CD4-positive, alpha-beta T cell (primary cell): ENCODE measurements at regions not wholly inside any gene's neighbourhood (a gene's known extent, or its start where the extent isn't known, plus 50 kb on each side); places are given as distances from the start of the nearest gene placed in this dataset.
"Not testable (repeated sequence)": the region's sequence is repeated elsewhere in the genome, so short reads cannot be mapped to it uniquely, and the experiment has no call there.

ENCODE experiments used
- ATAC-seq: fragments of 200-7000 bp; cut with Tn5 transposase; one replicate; pipeline ENCODE4 v1.10.0; 2022; ENCODE audit warnings: mild to moderate bottlenecking; ENCODE audit not compliant: poor library complexity
- CTCF ChIA-PET: fragments of 350-600 bp; sonication (Branson Sonifier 250); formaldehyde crosslinking; loops from one replicate; lab custom pipeline; 2021; ENCODE audit warnings: antibody characterized with exemption, inconsistent platforms; lab: Charles Lee
- POLR2A ChIA-PET: fragments of 350-600 bp; sonication (Branson Sonifier 250); formaldehyde crosslinking; loops from one replicate; lab custom pipeline; 2021; ENCODE audit warnings: antibody characterized with exemption, inconsistent platforms; lab: Charles Lee
- DNase-seq, 14 experiments: peaks; one replicate each; pipeline ENCODE4 v3.0.0-alpha.2; 2013 to 2020; ENCODE audit warnings: mixed read lengths in 2 of 14
- H3K27ac ChIP-seq, 2 donors: one replicate each; pipeline versions ENCODE4 v1.5.1 to v1.7.0; 2013; ENCODE audit warnings: low read length in 2 of 2, low read depth in 1 of 2, mild to moderate bottlenecking in 1 of 2
- H3K27me3 ChIP-seq, 2 experiments: 1 replicate in 1 of 2; 2 replicates in 1 of 2; pipeline versions ENCODE4 v1.6.1 to v1.7.0; 2013; ENCODE audit warnings: low read length in 2 of 2, control low read depth in 1 of 2, mild to moderate bottlenecking in 1 of 2, moderate library complexity in 1 of 2; ENCODE audit not compliant: insufficient read depth in 2 of 2, control insufficient read depth in 1 of 2
- H3K36me3 ChIP-seq: one replicate; pipeline ENCODE4 v1.6.1; 2013; ENCODE audit warnings: low read length, control low read depth; ENCODE audit not compliant: insufficient read depth
- H3K4me1 ChIP-seq: one replicate; pipeline ENCODE4 v1.6.1; 2013; ENCODE audit warnings: low read length, control low read depth; ENCODE audit not compliant: insufficient read depth
- H3K4me3 ChIP-seq: one replicate; pipeline ENCODE4 v1.5.1; 2013; ENCODE audit warnings: mild to moderate bottlenecking, low read length, moderate library complexity
- H3K9me3 ChIP-seq, 2 experiments: 1 replicate in 1 of 2; 2 replicates in 1 of 2; pipeline versions ENCODE4 v1.6.1 to v1.7.0; 2013; ENCODE audit warnings: low read length in 2 of 2, mild to moderate bottlenecking in 2 of 2, control low read depth in 1 of 2, moderate library complexity in 1 of 2; ENCODE audit not compliant: control insufficient read depth in 1 of 2, insufficient read depth in 1 of 2
- H3K27ac Mint-ChIP-seq: one replicate; pipeline ENCODE4 v1.8.0; 2020; ENCODE audit warnings: mixed read lengths
- H3K27me3 Mint-ChIP-seq: one replicate; pipeline ENCODE4 v1.8.0; 2021; ENCODE audit warnings: mixed read lengths
- H3K36me3 Mint-ChIP-seq: one replicate; pipeline ENCODE4 v1.8.0; 2021; ENCODE audit warnings: low read depth, mixed read lengths
- H3K4me1 Mint-ChIP-seq: one replicate; pipeline ENCODE4 v1.8.0; 2021; ENCODE audit warnings: low read depth, mixed read lengths
- H3K4me3 Mint-ChIP-seq: one replicate; pipeline ENCODE4 v1.8.0; 2020; ENCODE audit warnings: mild to moderate bottlenecking, mixed read lengths
- H3K9me3 Mint-ChIP-seq: one replicate; pipeline ENCODE4 v1.8.0; 2020; ENCODE audit warnings: mixed read lengths
- CTCF ChIP-seq: fragments of 200-600 bp; IDR thresholded peaks from one replicate; pipeline ENCODE4 v1.8.0; 2022; ENCODE audit warnings: antibody characterized with exemption, mild to moderate bottlenecking
- intact Hi-C, 2 experiments: fragments of 100-400 bp; cut with DNase I in 1 of 2; cut with micrococcal nuclease in 1 of 2; formaldehyde crosslinking; loops; one replicate each; pipeline versions ENCODE4 v1.15.1 to v1.9.0; 2023 to 2025; cut with DNase I, micrococcal nuclease

- Mint-ChIP-seq H3K27me3 (no peaks in the 10 kb centered on the region), H3K9me3 (no peaks in the 10 kb centered on the region), H3K27ac (no peak overlapping the region), H3K4me3 (no peak overlapping the region), H3K36me3 (peaks cover 18% of the 10 kb centered on the region), H3K4me1 (no peaks in the 10 kb centered on the region)
- TF ChIP-seq CTCF = no peak
- no peak overlapping the region for H3K27ac ChIP-seq
- DNase-seq (no peak), ATAC-seq (no peak)
- no peaks in the 10 kb centered on the region for H3K36me3 ChIP-seq
- H3K27me3 ChIP-seq = no peaks in the 10 kb centered on the region
- POLR2A ChIA-PET = no interaction called here
- H3K9me3 ChIP-seq = no peaks in the 10 kb centered on the region
- CTCF ChIA-PET = no interaction called here
- H3K4me3 ChIP-seq = no peak overlapping the region
- no peaks in the 10 kb centered on the region for H3K4me1 ChIP-seq
- intact Hi-C loops = no loop called here
These were observed 408.5 kb downstream of the ZEB2 start for GRCh38 chr2:144111437-144111836.

- H3K4me3 ChIP-seq, H3K4me3 Mint-ChIP-seq, CTCF ChIA-PET, H3K9me3 Mint-ChIP-seq, H3K27ac ChIP-seq, H3K27me3 Mint-ChIP-seq, DNase-seq, POLR2A ChIA-PET, H3K27ac Mint-ChIP-seq, H3K4me1 ChIP-seq, H3K36me3 ChIP-seq, H3K4me1 Mint-ChIP-seq, H3K27me3 ChIP-seq, intact Hi-C loops, ATAC-seq: not testable (repeated sequence)
- H3K36me3 Mint-ChIP-seq = peaks cover 35% of the 10 kb centered on the region
- H3K9me3 ChIP-seq = peaks cover 0 to 16% of the 10 kb centered on the region in 2 experiments
These were observed 413.8 kb downstream of the ZEB2 start for GRCh38 chr2:144106104-144106503.

- peaks cover 27% of the 10 kb centered on the region for H3K36me3 Mint-ChIP-seq
- POLR2A ChIA-PET = no interaction called here
These were observed 417.5 kb downstream of the ZEB2 start for GRCh38 chr2:144102386-144102785.

More at GRCh38 chr2:144102386-144102785, 417.5 kb downstream of the ZEB2 start:
- Histone ChIP-seq H3K27ac (no peak overlapping the region), H3K4me1 (no peaks in the 10 kb centered on the region), H3K27me3 (no peaks in the 10 kb centered on the region), H3K4me3 (no peak overlapping the region), H3K36me3 (no peaks in the 10 kb centered on the region), H3K9me3 (peaks cover 0 to 16% of the 10 kb centered on the region in 2 experiments)
- CTCF ChIA-PET = no interaction called here
- no peak for TF ChIP-seq CTCF
- DNase-seq = no peak
- Mint-ChIP-seq H3K4me1 (no peaks in the 10 kb centered on the region), H3K4me3 (no peak overlapping the region), H3K27ac (no peak overlapping the region), H3K9me3 (peaks cover 5% of the 10 kb centered on the region), H3K27me3 (no peaks in the 10 kb centered on the region)
- ATAC-seq = no peak
- intact Hi-C loops = no loop called here
